Tibial artery (tissue), 4 donors: ENCODE measurements at regions not wholly inside any gene's neighbourhood (a gene's known extent, or its start where the extent isn't known, plus 50 kb on each side); places are given as distances from the start of the nearest gene placed in this dataset.
"Not testable (repeated sequence)": the region's sequence is repeated elsewhere in the genome, so short reads cannot be mapped to it uniquely, and the experiment has no call there.

Experiments
- DNase-seq, 2 donors: peaks; one replicate each; pipeline ENCODE4 v3.0.0-alpha.2; 2019
- H3K27ac ChIP-seq, 2 donors: fragments of 200-600 bp; sonication (generic) in 1 of 2; 1 replicate in 1 of 2; 2 replicates in 1 of 2; pipeline ENCODE4 v1.5.1; 2018 to 2019; ENCODE audit warnings: mild to moderate bottlenecking in 1 of 2
- H3K27me3 ChIP-seq, 2 donors: fragments of 200-600 bp; sonication (generic) in 1 of 2; one replicate each; pipeline versions ENCODE4 v1.5.1 to v1.6.0; 2016 to 2019
- H3K36me3 ChIP-seq, 3 donors: fragments of 200-600 bp; sonication (generic) in 2 of 3; one replicate each; pipeline ENCODE4 v1.5.1; 2016 to 2019; ENCODE audit warnings: mild to moderate bottlenecking in 2 of 3
- H3K4me1 ChIP-seq, 4 donors: fragments of 200-600 bp; sonication (generic) in 2 of 4; 1 replicate in 3 of 4; 2 replicates in 1 of 4; pipeline ENCODE4 v1.5.1; 2016 to 2019
- H3K4me3 ChIP-seq, 2 donors: fragments of 200-600 bp; sonication (generic) in 1 of 2; 1 replicate in 1 of 2; 2 replicates in 1 of 2; pipeline ENCODE4 v1.5.1; 2018 to 2019; ENCODE audit warnings: mild to moderate bottlenecking in 2 of 2
- H3K9me3 ChIP-seq, 3 donors: fragments of 200-600 bp; sonication (generic) in 1 of 3; one replicate each; pipeline ENCODE4 v1.5.1; 2016 to 2019
- intact Hi-C: fragments of 100-400 bp; cut with DNase I; formaldehyde crosslinking; loops from one replicate; pipeline ENCODE4 v1.15.0; 2023; ENCODE audit warnings: low total_unique reads
- TF ChIP-seq, protein P1 (sequence below), 2 experiments: fragments of 200-600 bp in 1 of 2; fragments of 450-650 bp in 1 of 2; IDR thresholded peaks; one replicate each; pipeline ENCODE4 v1.5.1; 2017 to 2019; ENCODE audit warnings: antibody characterized with exemption in 2 of 2, mild to moderate bottlenecking in 1 of 2, moderate library complexity in 1 of 2

DNA sequence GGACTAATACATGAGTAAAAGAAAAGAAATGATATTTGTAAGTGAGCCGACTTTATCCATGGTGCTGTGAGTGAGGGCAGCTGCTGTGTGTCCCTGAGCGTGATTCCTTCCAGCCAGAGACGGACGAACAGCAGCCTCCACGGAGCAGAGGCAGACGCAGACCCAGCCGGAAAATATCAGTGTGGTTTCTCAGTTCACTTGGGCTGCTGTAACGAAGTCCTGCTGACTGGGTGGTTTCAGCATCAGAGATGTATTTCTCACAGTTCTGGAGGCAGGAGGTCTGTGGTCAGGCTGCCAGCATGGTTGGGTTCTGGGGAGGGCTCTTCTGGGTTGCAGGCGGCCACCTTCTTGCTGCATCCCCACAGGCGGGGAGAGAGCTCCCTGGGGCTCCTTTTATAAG, 375.6 kb downstream of the GLRX3 start:
- H3K27me3 ChIP-seq: peaks cover 0 to 10% of the 10 kb centered on the region in 2 donors
- H3K4me3 ChIP-seq: no peak overlapping the region
- intact Hi-C loops: no loop called here
- H3K4me1 ChIP-seq: no peaks in the 10 kb centered on the region
- TF ChIP-seq, protein P1, sequence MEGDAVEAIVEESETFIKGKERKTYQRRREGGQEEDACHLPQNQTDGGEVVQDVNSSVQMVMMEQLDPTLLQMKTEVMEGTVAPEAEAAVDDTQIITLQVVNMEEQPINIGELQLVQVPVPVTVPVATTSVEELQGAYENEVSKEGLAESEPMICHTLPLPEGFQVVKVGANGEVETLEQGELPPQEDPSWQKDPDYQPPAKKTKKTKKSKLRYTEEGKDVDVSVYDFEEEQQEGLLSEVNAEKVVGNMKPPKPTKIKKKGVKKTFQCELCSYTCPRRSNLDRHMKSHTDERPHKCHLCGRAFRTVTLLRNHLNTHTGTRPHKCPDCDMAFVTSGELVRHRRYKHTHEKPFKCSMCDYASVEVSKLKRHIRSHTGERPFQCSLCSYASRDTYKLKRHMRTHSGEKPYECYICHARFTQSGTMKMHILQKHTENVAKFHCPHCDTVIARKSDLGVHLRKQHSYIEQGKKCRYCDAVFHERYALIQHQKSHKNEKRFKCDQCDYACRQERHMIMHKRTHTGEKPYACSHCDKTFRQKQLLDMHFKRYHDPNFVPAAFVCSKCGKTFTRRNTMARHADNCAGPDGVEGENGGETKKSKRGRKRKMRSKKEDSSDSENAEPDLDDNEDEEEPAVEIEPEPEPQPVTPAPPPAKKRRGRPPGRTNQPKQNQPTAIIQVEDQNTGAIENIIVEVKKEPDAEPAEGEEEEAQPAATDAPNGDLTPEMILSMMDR (IDR thresholded peaks at IDR 0.05): no peak
- no peaks in the 10 kb centered on the region for H3K9me3 ChIP-seq
- no peak overlapping the region for H3K27ac ChIP-seq
- no peak for DNase-seq
- H3K36me3 ChIP-seq: no peaks in the 10 kb centered on the region

DNA sequence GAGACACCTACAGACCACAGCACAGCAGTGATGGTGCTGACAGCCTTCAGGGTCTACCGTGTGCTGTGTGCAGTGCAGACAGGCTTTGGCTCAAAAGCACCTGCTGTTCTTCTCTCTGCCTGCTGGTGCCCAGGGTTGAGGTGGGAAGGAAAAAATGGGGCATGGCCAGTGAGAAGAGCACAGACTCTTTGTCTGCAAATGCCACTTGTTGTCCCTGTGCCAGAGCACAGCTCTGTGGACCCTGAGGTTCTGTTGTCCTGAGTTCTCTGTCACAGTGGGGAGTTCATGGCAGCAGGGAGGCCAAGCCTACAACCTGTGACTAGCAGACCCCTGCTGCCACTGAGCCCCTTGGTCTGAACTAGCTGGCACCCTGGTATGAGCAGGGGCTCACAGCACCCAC, 376.7 kb downstream of the GLRX3 start:
- no peak overlapping the region for H3K27ac ChIP-seq
- no peak overlapping the region for H3K4me3 ChIP-seq
- H3K4me1 ChIP-seq: no peaks in the 10 kb centered on the region
- DNase-seq: no peak
- no peaks in the 10 kb centered on the region for H3K36me3 ChIP-seq
- TF ChIP-seq, protein P1 (IDR thresholded peaks at IDR 0.05): no peak
- H3K27me3 ChIP-seq: peaks cover 0 to 10% of the 10 kb centered on the region in 2 donors
- intact Hi-C loops: no loop called here
- H3K9me3 ChIP-seq: no peaks in the 10 kb centered on the region

DNA sequence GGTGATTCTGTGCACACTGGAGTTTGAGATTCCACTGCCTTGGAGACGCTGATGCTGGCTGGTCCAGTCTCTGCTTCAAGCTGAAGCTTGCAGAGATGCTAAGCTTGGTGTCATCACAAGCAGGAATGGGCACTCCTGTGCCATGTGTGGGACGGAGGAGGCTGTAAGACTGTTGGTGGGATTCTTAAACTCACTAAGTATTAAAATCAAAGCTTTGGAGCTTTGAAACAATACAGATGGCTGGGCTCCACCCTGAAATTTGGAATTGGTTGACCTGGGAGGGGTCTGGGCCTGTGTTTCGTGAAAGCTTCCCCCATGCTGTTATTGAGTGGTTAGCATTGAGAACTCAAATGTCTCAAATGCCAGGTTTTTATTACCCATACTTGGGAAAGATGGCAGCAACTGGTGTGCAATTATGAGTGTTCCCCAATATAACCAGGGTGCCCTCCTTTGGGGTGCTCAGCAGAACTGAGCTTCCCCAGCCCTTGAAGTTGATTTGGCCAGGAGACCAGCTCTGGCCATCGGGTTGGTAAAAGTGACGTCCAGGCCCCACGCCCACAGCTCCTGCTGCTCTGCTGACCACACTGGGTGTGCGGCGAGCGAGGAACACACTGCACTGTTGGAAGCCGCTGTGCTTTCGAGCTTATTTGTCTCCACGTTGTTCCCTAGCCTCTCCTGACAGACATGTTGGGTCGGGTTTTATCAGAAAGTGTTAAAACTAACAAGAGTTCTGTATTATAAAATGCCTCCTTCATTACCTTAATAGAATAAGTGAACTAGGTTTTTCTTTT, 377.7 kb downstream of the GLRX3 start:
- no peak for DNase-seq
- H3K4me1 ChIP-seq: no peaks in the 10 kb centered on the region
- TF ChIP-seq, protein P1 (IDR thresholded peaks at IDR 0.05): no peak
- no peaks in the 10 kb centered on the region for H3K36me3 ChIP-seq
- no peak overlapping the region for H3K4me3 ChIP-seq
- H3K9me3 ChIP-seq: no peaks in the 10 kb centered on the region
- H3K27me3 ChIP-seq: peaks cover 0 to 7% of the 10 kb centered on the region in 2 donors
- intact Hi-C loops: no loop called here
- H3K27ac ChIP-seq: no peak overlapping the region

DNA sequence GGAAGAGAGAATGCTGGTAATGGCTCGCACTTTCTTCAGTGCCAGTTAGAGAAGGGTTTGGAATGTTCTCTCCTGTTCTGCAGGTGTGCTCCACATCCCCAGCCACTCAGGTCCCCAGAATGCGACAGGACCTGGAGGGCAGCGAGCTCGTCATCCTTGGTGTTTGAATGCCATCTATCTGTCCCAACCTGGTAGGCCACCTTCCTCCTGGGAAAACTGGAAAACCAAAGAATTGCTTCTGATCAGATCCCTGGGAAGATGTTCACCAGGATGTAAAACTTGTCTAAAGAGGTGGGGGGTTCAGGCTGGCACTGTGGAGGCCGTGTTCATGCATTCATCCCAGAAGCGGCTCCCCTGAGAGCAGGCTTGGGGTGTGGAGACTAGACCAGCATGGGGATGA, 379.5 kb downstream of the GLRX3 start:
- no peak overlapping the region for H3K27ac ChIP-seq
- no peak for DNase-seq
- intact Hi-C loops: no loop called here
- no peaks in the 10 kb centered on the region for H3K27me3 ChIP-seq
- no peaks in the 10 kb centered on the region for H3K4me1 ChIP-seq
- H3K9me3 ChIP-seq: peaks cover 0 to 9% (median 0%) of the 10 kb centered on the region in 3 donors
- H3K36me3 ChIP-seq: no peaks in the 10 kb centered on the region
- TF ChIP-seq, protein P1 (IDR thresholded peaks at IDR 0.05): no peak
- no peak overlapping the region for H3K4me3 ChIP-seq

DNA sequence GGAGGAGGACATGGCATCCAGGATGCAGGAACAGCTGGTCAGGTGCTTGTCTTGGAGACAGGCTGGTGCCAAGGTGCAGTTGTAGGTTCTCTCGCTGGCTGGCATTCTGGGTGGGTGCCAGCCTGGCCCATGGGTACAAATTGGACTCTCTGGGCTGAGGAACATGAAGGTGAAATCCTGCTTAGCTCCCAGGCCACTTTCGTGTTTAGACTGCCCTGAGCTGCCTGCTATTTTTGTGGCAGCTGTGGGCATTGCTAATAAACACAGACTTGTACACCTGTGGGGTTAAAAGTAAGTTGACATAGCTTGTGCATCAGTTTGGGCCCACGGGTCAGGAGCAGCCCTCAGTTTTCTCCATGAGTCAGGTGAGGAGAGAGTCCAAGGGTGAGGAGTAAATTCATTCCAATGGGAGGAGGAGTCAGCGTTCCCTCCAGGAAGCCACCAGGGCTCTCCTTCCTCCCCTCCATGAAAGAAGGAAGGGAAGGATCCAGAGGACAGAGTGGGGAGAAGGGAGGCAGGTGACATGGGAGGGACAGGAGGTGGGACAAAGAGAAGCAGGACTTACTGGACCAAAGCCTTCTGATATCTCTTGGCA, 380.0 kb downstream of the GLRX3 start:
- TF ChIP-seq, protein P1 (IDR thresholded peaks at IDR 0.05): no peak

DNA sequence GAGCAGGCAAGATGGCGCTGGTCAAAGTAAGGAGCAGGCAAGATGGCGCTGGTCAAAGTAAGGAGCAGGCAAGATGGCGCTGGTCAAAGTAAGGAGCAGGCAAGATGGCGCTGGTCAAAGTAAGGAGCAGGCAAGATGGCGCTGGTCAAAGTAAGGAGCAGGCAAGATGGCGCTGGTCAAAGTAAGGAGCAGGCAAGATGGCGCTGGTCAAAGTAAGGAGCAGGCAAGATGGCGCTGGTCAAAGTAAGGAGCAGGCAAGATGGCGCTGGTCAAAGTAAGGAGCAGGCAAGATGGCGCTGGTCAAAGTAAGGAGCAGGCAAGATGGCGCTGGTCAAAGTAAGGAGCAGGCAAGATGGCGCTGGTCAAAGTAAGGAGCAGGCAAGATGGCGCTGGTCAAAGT, 382.7 kb downstream of the GLRX3 start:
- H3K36me3 ChIP-seq, H3K4me1 ChIP-seq, H3K4me3 ChIP-seq, H3K27me3 ChIP-seq, DNase-seq, H3K27ac ChIP-seq, H3K9me3 ChIP-seq, intact Hi-C loops: not testable (repeated sequence)

More for the DNA sequence above, 380.0 kb downstream of the GLRX3 start:
- no peak for DNase-seq
- peaks cover 0 to 9% (median 0%) of the 10 kb centered on the region in 3 donors for H3K9me3 ChIP-seq
- H3K4me3 ChIP-seq: no peak overlapping the region
- no peaks in the 10 kb centered on the region for H3K36me3 ChIP-seq
- no peaks in the 10 kb centered on the region for H3K27me3 ChIP-seq
- no peak overlapping the region for H3K27ac ChIP-seq
- intact Hi-C loops: no loop called here
- H3K4me1 ChIP-seq: no peaks in the 10 kb centered on the region
